ENCODE measurements at regions not wholly inside any gene's neighbourhood (a gene's known extent, or its start where the extent isn't known, plus 50 kb on each side); places are given as distances from the start of the nearest gene placed in this dataset.

- no peak for TF ChIP-seq SMC3 (conservative IDR thresholded peaks at IDR 0.05; ENCODE audit: poor library complexity)
- TF ChIP-seq, protein P1, sequence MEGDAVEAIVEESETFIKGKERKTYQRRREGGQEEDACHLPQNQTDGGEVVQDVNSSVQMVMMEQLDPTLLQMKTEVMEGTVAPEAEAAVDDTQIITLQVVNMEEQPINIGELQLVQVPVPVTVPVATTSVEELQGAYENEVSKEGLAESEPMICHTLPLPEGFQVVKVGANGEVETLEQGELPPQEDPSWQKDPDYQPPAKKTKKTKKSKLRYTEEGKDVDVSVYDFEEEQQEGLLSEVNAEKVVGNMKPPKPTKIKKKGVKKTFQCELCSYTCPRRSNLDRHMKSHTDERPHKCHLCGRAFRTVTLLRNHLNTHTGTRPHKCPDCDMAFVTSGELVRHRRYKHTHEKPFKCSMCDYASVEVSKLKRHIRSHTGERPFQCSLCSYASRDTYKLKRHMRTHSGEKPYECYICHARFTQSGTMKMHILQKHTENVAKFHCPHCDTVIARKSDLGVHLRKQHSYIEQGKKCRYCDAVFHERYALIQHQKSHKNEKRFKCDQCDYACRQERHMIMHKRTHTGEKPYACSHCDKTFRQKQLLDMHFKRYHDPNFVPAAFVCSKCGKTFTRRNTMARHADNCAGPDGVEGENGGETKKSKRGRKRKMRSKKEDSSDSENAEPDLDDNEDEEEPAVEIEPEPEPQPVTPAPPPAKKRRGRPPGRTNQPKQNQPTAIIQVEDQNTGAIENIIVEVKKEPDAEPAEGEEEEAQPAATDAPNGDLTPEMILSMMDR (IDR thresholded peaks at IDR 0.05; ENCODE audit: poor library complexity, severe bottlenecking): no peak
- no peak for TF ChIP-seq POLR2AphosphoS5 (IDR thresholded peaks at IDR 0.05)
- no peak for TF ChIP-seq RAD21 (conservative IDR thresholded peaks at IDR 0.05)
- TF ChIP-seq EZH2 (IDR thresholded peaks at IDR 0.05; ENCODE audit: borderline replicate concordance, insufficient read depth, low read length, poor library complexity, severe bottlenecking): no peak
- TF ChIP-seq TAF1 (IDR thresholded peaks at IDR 0.05; ENCODE audit: low read depth): no peak
- TF ChIP-seq EP300 (conservative IDR thresholded peaks at IDR 0.05; ENCODE audit: poor library complexity, severe bottlenecking): no peak
Observed at GRCh38 chr5:163574472-163575440, 69.3 kb downstream of the MAT2B start.
